H1 (cell line): ENCODE measurements at regions not wholly inside any gene's neighbourhood (a gene's known extent, or its start where the extent isn't known, plus 50 kb on each side); places are given as distances from the start of the nearest gene placed in this dataset.

ENCODE experiments used
- CTCF ChIA-PET: fragments of 300-600 bp; sonication (Branson Sonifier 250); formaldehyde crosslinking; loops from one replicate; lab custom pipeline; 2021; ENCODE audit not compliant: partially characterized antibody; lab: Charles Lee
- POLR2A ChIA-PET: fragments of 300-600 bp; sonication (Branson Sonifier 250); formaldehyde crosslinking; loops from one replicate; lab custom pipeline; 2021; ENCODE audit warnings: inconsistent platforms; ENCODE audit not compliant: partially characterized antibody; lab: Charles Lee
- DNase-seq, 2 experiments: peaks; one replicate each; pipeline versions ENCODE4 v3.0.0 to v3.0.0-alpha.2; 2010 to 2022; ENCODE audit warnings: low spot score in 2 of 2, low read depth in 1 of 2, mixed read lengths in 1 of 2
- FAIRE-seq: peaks from 2 replicates; lab custom pipeline; 2011; peaks lifted over from hg19 to GRCh38; lab: Jason Lieb, UNC
- H2AFZ ChIP-seq: 2 replicates; pipeline ENCODE4 v1.8.1; 2012; ENCODE audit warnings: low read length, inconsistent platforms
- H2AK5ac ChIP-seq: 2 replicates; pipeline ENCODE4 v1.6.1; 2013; ENCODE audit warnings: low read depth, low read length
- H2BK120ac ChIP-seq: replicated peaks from 2 replicates; pipeline ENCODE3; 2013; ENCODE audit warnings: low read depth, low read length, inconsistent platforms
- H2BK12ac ChIP-seq: 2 replicates; pipeline ENCODE4 v1.6.1; 2013; ENCODE audit warnings: low read depth, low read length
- H2BK15ac ChIP-seq: 2 replicates; pipeline ENCODE4 v1.6.1; 2013; ENCODE audit warnings: low read length
- H2BK20ac ChIP-seq: 2 replicates; pipeline ENCODE4 v1.6.1; 2013; ENCODE audit warnings: low read length
- H2BK5ac ChIP-seq: 2 replicates; pipeline ENCODE4 v1.6.1; 2013; ENCODE audit warnings: low read depth, low read length
- H3K14ac ChIP-seq: 2 replicates; pipeline ENCODE4 v1.6.1; 2013; ENCODE audit warnings: inconsistent platforms; ENCODE audit not compliant: insufficient read length
- H3K18ac ChIP-seq: 2 replicates; pipeline ENCODE4 v1.6.1; 2013; ENCODE audit warnings: low read length; ENCODE audit errors: extremely low read depth
- H3K23ac ChIP-seq: 2 replicates; pipeline ENCODE4 v1.6.1; 2013; ENCODE audit warnings: inconsistent platforms; ENCODE audit not compliant: insufficient read length
- H3K23me2 ChIP-seq: 2 replicates; pipeline ENCODE4 v1.6.1; 2013; ENCODE audit warnings: low read depth, low read length
- H3K27ac ChIP-seq: 2 replicates; pipeline ENCODE4 v1.6.1; 2011; ENCODE audit warnings: low read depth, low read length, inconsistent platforms
- H3K27me3 ChIP-seq, 4 experiments: replicated peaks in 1 of 4; 1 replicate in 1 of 4; 2 replicates in 3 of 4; pipeline versions ENCODE4 v1.6.1 to v1.8.1; 2011 to 2013; ENCODE audit warnings: low read length in 3 of 4, mild to moderate bottlenecking in 3 of 4, inconsistent platforms in 2 of 4, mixed read lengths in 2 of 4, moderate library complexity in 1 of 4; ENCODE audit not compliant: control insufficient read depth in 3 of 4, insufficient read depth in 3 of 4; ENCODE audit errors: extremely low read depth in 1 of 4
- H3K36me3 ChIP-seq, 4 experiments: 2 replicates each; pipeline versions ENCODE4 v1.6.1 to v1.8.1; 2011 to 2013; ENCODE audit warnings: mild to moderate bottlenecking in 4 of 4, low read length in 3 of 4, moderate library complexity in 2 of 4, control low read depth in 1 of 4, inconsistent platforms in 1 of 4; ENCODE audit not compliant: insufficient read depth in 4 of 4, control insufficient read depth in 2 of 4
- H3K4ac ChIP-seq: replicated peaks from 2 replicates; pipeline ENCODE3; 2013; ENCODE audit warnings: low read length, low read depth, mixed read lengths, inconsistent platforms; ENCODE audit not compliant: insufficient read length
- H3K4me1 ChIP-seq, 4 experiments: replicated peaks in 1 of 4; 1 replicate in 1 of 4; 2 replicates in 3 of 4; pipeline versions ENCODE4 v1.6.1 to v1.8.1; 2011 to 2013; ENCODE audit warnings: low read length in 3 of 4, inconsistent platforms in 2 of 4, mixed read lengths in 1 of 4; ENCODE audit not compliant: insufficient read depth in 4 of 4, control insufficient read depth in 3 of 4
- H3K4me2 ChIP-seq, 2 experiments: 2 replicates each; pipeline versions ENCODE4 v1.6.1 to v1.8.1; 2011 to 2013; ENCODE audit warnings: low read depth in 2 of 2, low read length in 2 of 2, control low read depth in 1 of 2, inconsistent platforms in 1 of 2, mild to moderate bottlenecking in 1 of 2; ENCODE audit not compliant: insufficient read depth in 1 of 2
- H3K4me3 ChIP-seq, 4 experiments: fragments of 200-600, 300-600 bp in 1 of 4; sonication (generic), shearing (Covaris generic), sonication (Bioruptor Twin) in 1 of 4; 2 replicates each; pipeline versions ENCODE4 v1.5.1 to v1.8.1; 2011 to 2016; ENCODE audit warnings: low read length in 4 of 4, low read depth in 3 of 4, control low read depth in 2 of 4, inconsistent platforms in 2 of 4, mild to moderate bottlenecking in 2 of 4, mixed read lengths in 1 of 4, moderate library complexity in 1 of 4; ENCODE audit not compliant: insufficient read depth in 2 of 4; ENCODE audit errors: extremely low read depth in 1 of 4
- H3K56ac ChIP-seq: replicated peaks from 2 replicates; pipeline ENCODE3; 2013; ENCODE audit warnings: low read depth, mild to moderate bottlenecking, mixed read lengths, low read length, inconsistent platforms; ENCODE audit not compliant: insufficient read length
- H3K79me1 ChIP-seq: 2 replicates; pipeline ENCODE4 v1.6.1; 2013; ENCODE audit warnings: low read depth, low read length, control low read depth
- H3K79me2 ChIP-seq, 2 experiments: 2 replicates each; pipeline versions ENCODE4 v1.6.1 to v1.8.1; 2012 to 2013; ENCODE audit warnings: low read length in 2 of 2, mild to moderate bottlenecking in 2 of 2, inconsistent platforms in 1 of 2; ENCODE audit not compliant: insufficient read depth in 2 of 2, control insufficient read depth in 1 of 2
- H3K9ac ChIP-seq, 4 experiments: replicated peaks in 1 of 4; 1 replicate in 1 of 4; 2 replicates in 3 of 4; pipeline versions ENCODE4 v1.6.1 to v1.8.1; 2011 to 2013; ENCODE audit warnings: low read depth in 3 of 4, low read length in 3 of 4, control low read depth in 2 of 4, mild to moderate bottlenecking in 2 of 4, moderate library complexity in 2 of 4, inconsistent platforms in 1 of 4; ENCODE audit errors: extremely low read depth in 1 of 4
- H3K9me3 ChIP-seq, 2 experiments: 2 replicates each; pipeline versions ENCODE4 v1.6.1 to v1.8.1; 2012 to 2013; ENCODE audit warnings: mild to moderate bottlenecking in 2 of 2, moderate library complexity in 2 of 2, control low read depth in 1 of 2, inconsistent platforms in 1 of 2, low read depth in 1 of 2, low read length in 1 of 2, mixed read lengths in 1 of 2; ENCODE audit not compliant: insufficient read depth in 2 of 2
- H4K20me1 ChIP-seq, 2 experiments: replicated peaks in 1 of 2; 2 replicates each; pipeline versions ENCODE3 to v1.8.1; 2011 to 2013; ENCODE audit warnings: inconsistent platforms in 2 of 2, low read length in 2 of 2, mild to moderate bottlenecking in 1 of 2; ENCODE audit not compliant: insufficient read depth in 2 of 2, control insufficient read depth in 1 of 2
- H4K5ac ChIP-seq: 2 replicates; pipeline ENCODE4 v1.6.1; 2013; ENCODE audit warnings: low read length, low read depth, mixed read lengths, inconsistent platforms; ENCODE audit not compliant: insufficient read length
- H4K8ac ChIP-seq: 2 replicates; pipeline ENCODE4 v1.8.0; 2013; ENCODE audit warnings: mild to moderate bottlenecking, moderate library complexity, low read length, inconsistent platforms; ENCODE audit not compliant: insufficient read depth; ENCODE audit errors: extremely low read depth
- H4K91ac ChIP-seq: replicated peaks from 2 replicates; pipeline ENCODE3; 2013; ENCODE audit warnings: low read length, mixed read lengths, inconsistent platforms; ENCODE audit not compliant: insufficient read length
- CBX5 ChIP-seq: fragments of 300-800, 300-1000 bp; sonication (generic); IDR thresholded peaks from 2 replicates; pipeline ENCODE4 v1.7.1; 2016; ENCODE audit warnings: antibody characterized with exemption, low read length, low read depth
- CEBPB ChIP-seq: IDR thresholded peaks from 2 replicates; pipeline ENCODE4 v1.6.1; 2012; ENCODE audit warnings: low read depth, low read length
- KDM1A ChIP-seq: fragments of 200-600, 300-600 bp; sonication (generic); IDR thresholded peaks from 2 replicates; pipeline ENCODE4 v1.7.1; 2016; ENCODE audit warnings: mild to moderate bottlenecking, low read length, borderline replicate concordance
- NANOG ChIP-seq: IDR thresholded peaks from 2 replicates; pipeline ENCODE4 v1.6.1; 2011; ENCODE audit warnings: low read length, low read depth, mild to moderate bottlenecking, inconsistent platforms; ENCODE audit not compliant: insufficient read depth, poor library complexity, severe bottlenecking
- POLR2AphosphoS5 ChIP-seq: IDR thresholded peaks from 2 replicates; pipeline ENCODE4 v1.6.1; 2011; ENCODE audit warnings: low read depth, low read length
- RFX5 ChIP-seq: IDR thresholded peaks from 2 replicates; pipeline ENCODE4 v1.6.1; 2011; ENCODE audit warnings: low read depth, low read length, improper control_type of control experiment, borderline replicate concordance
- RNF2 ChIP-seq: fragments of 200-900, 300-1000 bp; sonication (generic); IDR thresholded peaks from 2 replicates; pipeline ENCODE4 v1.7.1; 2016; ENCODE audit warnings: borderline replicate concordance, low read depth, mild to moderate bottlenecking, antibody characterized with exemption, low read length; ENCODE audit not compliant: poor library complexity, severe bottlenecking; ENCODE audit errors: missing control alignments
- TAF1 ChIP-seq: IDR thresholded peaks from 2 replicates; pipeline ENCODE4 v1.6.1; 2011; ENCODE audit warnings: mild to moderate bottlenecking, low read depth, low read length
- TCF12 ChIP-seq: IDR thresholded peaks from 2 replicates; pipeline ENCODE4 v1.6.1; 2011; ENCODE audit warnings: low read depth, mild to moderate bottlenecking, low read length
- TEAD4 ChIP-seq: IDR thresholded peaks from 2 replicates; pipeline ENCODE4 v1.6.1; 2012; ENCODE audit warnings: low read depth, low read length, inconsistent platforms, mixed read lengths
- WGBS, 2 experiments: shearing (Covaris generic) in 1 of 2; methylation state at CpG; one replicate each; pipeline versions ENCODE4 v1.1.6 to v1.1.7; 2013 to 2015; ENCODE audit warnings: low lambda C conversion rate in 2 of 2, mixed read lengths in 2 of 2, inconsistent platforms in 1 of 2, low coverage in 1 of 2, missing lambda C conversion rate in 1 of 2; ENCODE audit not compliant: insufficient replicate concordance in 2 of 2, insufficient coverage in 1 of 2, insufficient read length in 1 of 2; ENCODE audit errors: extremely low coverage in 1 of 2, missing lambda C conversion rate in 1 of 2; 5-methylcytosine and 5-hydroxymethylcytosine counted together
- TF ChIP-seq, protein P1 (sequence below): IDR thresholded peaks from 2 replicates; pipeline ENCODE4 v1.6.1; 2012; ENCODE audit warnings: low read length, inconsistent platforms

- no peak overlapping the region for H3K9ac ChIP-seq
- TF ChIP-seq CBX5 = no peak
- TF ChIP-seq TEAD4 = no peak
- no peak for TF ChIP-seq CEBPB
- no peak for TF ChIP-seq TCF12
- no peak for TF ChIP-seq TAF1
- no peak for TF ChIP-seq POLR2AphosphoS5
- no peak for TF ChIP-seq KDM1A
- no peak for TF ChIP-seq NANOG
- TF ChIP-seq RNF2 = no peak
- TF ChIP-seq, protein P1, sequence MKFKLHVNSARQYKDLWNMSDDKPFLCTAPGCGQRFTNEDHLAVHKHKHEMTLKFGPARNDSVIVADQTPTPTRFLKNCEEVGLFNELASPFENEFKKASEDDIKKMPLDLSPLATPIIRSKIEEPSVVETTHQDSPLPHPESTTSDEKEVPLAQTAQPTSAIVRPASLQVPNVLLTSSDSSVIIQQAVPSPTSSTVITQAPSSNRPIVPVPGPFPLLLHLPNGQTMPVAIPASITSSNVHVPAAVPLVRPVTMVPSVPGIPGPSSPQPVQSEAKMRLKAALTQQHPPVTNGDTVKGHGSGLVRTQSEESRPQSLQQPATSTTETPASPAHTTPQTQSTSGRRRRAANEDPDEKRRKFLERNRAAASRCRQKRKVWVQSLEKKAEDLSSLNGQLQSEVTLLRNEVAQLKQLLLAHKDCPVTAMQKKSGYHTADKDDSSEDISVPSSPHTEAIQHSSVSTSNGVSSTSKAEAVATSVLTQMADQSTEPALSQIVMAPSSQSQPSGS = no peak
- TF ChIP-seq RFX5 = no peak
These were observed 78.6 kb downstream of the RBFOX3 start for GRCh38 chr17:79532107-79532790.

More at GRCh38 chr17:79532107-79532790, 78.6 kb downstream of the RBFOX3 start:
- Histone ChIP-seq H3K79me1 (no peaks in the 10 kb centered on the region), H4K8ac (no peak overlapping the region; the same call in 1 of the 2 replicates), H3K4ac (no peak overlapping the region), H3K23me2 (no peaks in the 10 kb centered on the region), H2BK15ac (no peak overlapping the region; the same call in 1 of the 2 replicates), H3K23ac (no peak overlapping the region), H3K27ac (no peak overlapping the region), H2AFZ (no peak overlapping the region), H3K36me3 (no peaks in the 10 kb centered on the region), H2BK12ac (no peak overlapping the region; the same call in 1 of the 2 replicates), H3K18ac (peak overlapping the region; percentile 48), H3K27me3 (no peaks in the 10 kb centered on the region), H2AK5ac (peak overlapping the region; percentile 53; the same call in 1 of the 2 replicates), H3K56ac (no peak overlapping the region), H3K4me3 (no peak overlapping the region), H3K4me2 (peak overlapping the region in 1 of 2 experiments; percentile 24; a peak in 1 of 4 replicates), H3K9me3 (no peaks in the 10 kb centered on the region), H2BK120ac (peak overlapping the region; percentile 38), H3K79me2 (no peaks in the 10 kb centered on the region), H4K20me1 (peaks cover 0 to 2% of the 10 kb centered on the region in 2 experiments), H4K91ac (peak overlapping the region; percentile 79), H2BK5ac (no peak overlapping the region), H3K4me1 (peaks cover 5 to 21% (median 15%) of the 10 kb centered on the region in 4 experiments), H3K14ac (no peak overlapping the region), H4K5ac (no peak overlapping the region), H2BK20ac (0 out of 2 replicates have a peak overlapping the region, but pooled peaks have one; percentile 61)
- POLR2A ChIA-PET = no interaction called here
- WGBS, 2 experiments = 81% methylated on average over 10 of the region's 10 CpGs; no CpG with 5 or more reads in 1 of the 2 experiments
- FAIRE-seq (no peak), DNase-seq (no peak)
- CTCF ChIA-PET = interaction anchor here (0.7 to 1.2 kb wide), 5 partner anchors 10 to 125 kb away, joined by 3 read pairs; no protein-coding TSS in a partner anchor
